SK-N-SH (cell line): ENCODE measurements at regions not wholly inside any gene's neighbourhood (a gene's known extent, or its start where the extent isn't known, plus 50 kb on each side); places are given as distances from the start of the nearest gene placed in this dataset.
A peak's percentile ranks its signal among the peaks of the same experiment; 100 is the strongest.

Experiments used
- CTCF ChIA-PET: fragments of 300-600, 350-600 bp; formaldehyde crosslinking; extraction: SDS; loops from one replicate; lab custom pipeline; 2021; lab: Yijun Ruan, JAX
- POLR2A ChIA-PET: fragments of 350-600 bp; sonication (Branson Sonifier 250); formaldehyde crosslinking; extraction: SDS; loops from one replicate; lab custom pipeline; 2020; ENCODE audit warnings: antibody characterized with exemption, inconsistent platforms; lab: Yijun Ruan, JAX
- DNase-seq: peaks from one replicate; pipeline ENCODE4 v3.0.0; 2012
- H2AFZ ChIP-seq: fragments of 200-600 bp; sonication (generic); 2 replicates; pipeline ENCODE4 v1.8.1; 2016; ENCODE audit warnings: antibody characterized with exemption, mild to moderate bottlenecking, low read depth
- H3F3A ChIP-seq: fragments of 200-600 bp; sonication (generic); replicated peaks from 2 replicates; pipeline ENCODE3; 2016; ENCODE audit warnings: antibody characterized with exemption, mild to moderate bottlenecking; ENCODE audit not compliant: insufficient read depth
- H3K27ac ChIP-seq, 2 experiments: fragments of 200-500 bp in 1 of 2; fragments of 200-600 bp in 1 of 2; sonication (Bioruptor generic) in 1 of 2; sonication (generic), shearing (Covaris generic) in 1 of 2; 2 replicates each; pipeline versions ENCODE4 v1.5.1 to v1.6.1; 2014 to 2016; ENCODE audit warnings: low read depth in 2 of 2, inconsistent platforms in 1 of 2, low read length in 1 of 2, mild to moderate bottlenecking in 1 of 2, mixed read lengths in 1 of 2
- H3K27me3 ChIP-seq: fragments of 200-600 bp; sonication (generic), shearing (Covaris generic); 2 replicates; pipeline ENCODE4 v1.6.1; 2016; ENCODE audit warnings: mixed run types; ENCODE audit not compliant: insufficient read depth
- H3K36me3 ChIP-seq, 2 experiments: fragments of 200-500 bp in 1 of 2; fragments of 200-600 bp in 1 of 2; sonication (Bioruptor generic) in 1 of 2; sonication (generic) in 1 of 2; replicated peaks in 1 of 2; 2 replicates each; pipeline versions ENCODE3 to v1.5.1; 2014 to 2016; ENCODE audit warnings: low read length in 1 of 2, mild to moderate bottlenecking in 1 of 2; ENCODE audit not compliant: insufficient read depth in 2 of 2, control insufficient read depth in 1 of 2
- H3K4me1 ChIP-seq, 2 experiments: fragments of 200-500 bp in 1 of 2; fragments of 200-600 bp in 1 of 2; sonication (Bioruptor generic) in 1 of 2; sonication (generic), shearing (Covaris generic) in 1 of 2; 2 replicates each; pipeline versions ENCODE4 v1.5.1 to v1.6.1; 2014 to 2016; ENCODE audit warnings: low read depth in 1 of 2, low read length in 1 of 2, mixed run types in 1 of 2; ENCODE audit not compliant: insufficient read depth in 2 of 2, control insufficient read depth in 1 of 2
- H3K4me2 ChIP-seq: fragments of 200-600 bp; sonication (generic), shearing (Covaris generic); 2 replicates; pipeline ENCODE4 v1.6.1; 2017; ENCODE audit warnings: mixed run types
- H3K4me3 ChIP-seq, 2 experiments: fragments of 200-500 bp in 1 of 2; fragments of 200-600 bp in 1 of 2; sonication (Bioruptor generic) in 1 of 2; sonication (generic), shearing (Covaris generic) in 1 of 2; 2 replicates each; pipeline versions ENCODE4 v1.5.1 to v1.8.1; 2014 to 2016; ENCODE audit warnings: low read depth in 2 of 2, inconsistent platforms in 1 of 2, low read length in 1 of 2, mild to moderate bottlenecking in 1 of 2, mixed read lengths in 1 of 2, moderate library complexity in 1 of 2
- H3K79me2 ChIP-seq: fragments of 200-600 bp; sonication (generic); 2 replicates; pipeline ENCODE4 v1.8.1; 2017; ENCODE audit warnings: mild to moderate bottlenecking; ENCODE audit not compliant: insufficient read depth
- H3K9ac ChIP-seq: fragments of 200-600 bp; sonication (generic); 2 replicates; pipeline ENCODE4 v1.6.1; 2017; ENCODE audit warnings: mixed run types
- H3K9me2 ChIP-seq: fragments of 200-600 bp; sonication (generic); 2 replicates; pipeline ENCODE4 v1.6.1; 2017; ENCODE audit warnings: mixed run types
- H3K9me3 ChIP-seq: fragments of 200-600 bp; sonication (generic); 2 replicates; pipeline ENCODE4 v1.6.1; 2017; ENCODE audit warnings: mixed run types, mild to moderate bottlenecking, moderate library complexity
- H4K20me1 ChIP-seq: fragments of 200-600 bp; sonication (generic); 2 replicates; pipeline ENCODE4 v1.6.1; 2017; ENCODE audit warnings: mild to moderate bottlenecking, mixed run types; ENCODE audit not compliant: insufficient read depth
- EZH2phosphoT487 ChIP-seq: fragments of 200-600 bp; sonication (generic); IDR thresholded peaks from 2 replicates; pipeline ENCODE4 v1.6.1; 2017; ENCODE audit warnings: low read depth, mixed run types, mild to moderate bottlenecking, antibody characterized with exemption, moderate library complexity, borderline replicate concordance
- FOSL2 ChIP-seq: IDR thresholded peaks from 2 replicates; pipeline ENCODE4 v1.4.0; 2012; ENCODE audit warnings: low read depth, mild to moderate bottlenecking, moderate library complexity, borderline replicate concordance
- FOXJ3 ChIP-seq: sonication (generic); formaldehyde crosslinking; IDR thresholded peaks from 2 replicates; pipeline ENCODE4 v1.5.1; 2020; ENCODE audit warnings: mild to moderate bottlenecking, missing genetic modification reagents
- FOXM1 ChIP-seq: IDR thresholded peaks from 2 replicates; pipeline ENCODE4 v1.4.0; 2012; ENCODE audit warnings: low read depth, mild to moderate bottlenecking
- GABPA ChIP-seq: IDR thresholded peaks from 2 replicates; pipeline ENCODE4 v1.4.0; 2012; ENCODE audit warnings: low read depth, mild to moderate bottlenecking
- JUND ChIP-seq: IDR thresholded peaks from 2 replicates; pipeline ENCODE4 v1.4.0; 2012
- MEF2A ChIP-seq: IDR thresholded peaks from 2 replicates; pipeline ENCODE4 v1.4.0; 2012; ENCODE audit warnings: low read depth, borderline replicate concordance
- MXI1 ChIP-seq: IDR thresholded peaks from 2 replicates; pipeline ENCODE4 v1.6.1; 2012; ENCODE audit warnings: mild to moderate bottlenecking, low read depth, low read length, improper control_type of control experiment
- POLR2AphosphoS5 ChIP-seq: IDR thresholded peaks from 2 replicates; pipeline ENCODE4 v1.6.1; 2012; ENCODE audit warnings: low read depth, low read length
- RCOR1 ChIP-seq: fragments of 150-350 bp; IDR thresholded peaks from 2 replicates; pipeline ENCODE4 v1.6.1; 2017; ENCODE audit warnings: antibody characterized with exemption, low read length
- SIN3A ChIP-seq: IDR thresholded peaks from 2 replicates; pipeline ENCODE4 v1.6.1; 2012; ENCODE audit warnings: low read depth, mild to moderate bottlenecking, low read length, moderate library complexity, borderline replicate concordance
- TCF12 ChIP-seq: IDR thresholded peaks from 2 replicates; pipeline ENCODE4 v1.4.0; 2012
- TEAD4 ChIP-seq: IDR thresholded peaks from 2 replicates; pipeline ENCODE4 v1.4.0; 2012; ENCODE audit warnings: mild to moderate bottlenecking, borderline replicate concordance; ENCODE audit not compliant: insufficient read depth
- WGBS: methylation state at CpG from one replicate; pipeline ENCODE4 v1.1.6; 2017; ENCODE audit warnings: low lambda C conversion rate; 5-methylcytosine and 5-hydroxymethylcytosine counted together
- TF ChIP-seq, protein P1 (sequence below): IDR thresholded peaks from 2 replicates; pipeline ENCODE4; 2012

DNA sequence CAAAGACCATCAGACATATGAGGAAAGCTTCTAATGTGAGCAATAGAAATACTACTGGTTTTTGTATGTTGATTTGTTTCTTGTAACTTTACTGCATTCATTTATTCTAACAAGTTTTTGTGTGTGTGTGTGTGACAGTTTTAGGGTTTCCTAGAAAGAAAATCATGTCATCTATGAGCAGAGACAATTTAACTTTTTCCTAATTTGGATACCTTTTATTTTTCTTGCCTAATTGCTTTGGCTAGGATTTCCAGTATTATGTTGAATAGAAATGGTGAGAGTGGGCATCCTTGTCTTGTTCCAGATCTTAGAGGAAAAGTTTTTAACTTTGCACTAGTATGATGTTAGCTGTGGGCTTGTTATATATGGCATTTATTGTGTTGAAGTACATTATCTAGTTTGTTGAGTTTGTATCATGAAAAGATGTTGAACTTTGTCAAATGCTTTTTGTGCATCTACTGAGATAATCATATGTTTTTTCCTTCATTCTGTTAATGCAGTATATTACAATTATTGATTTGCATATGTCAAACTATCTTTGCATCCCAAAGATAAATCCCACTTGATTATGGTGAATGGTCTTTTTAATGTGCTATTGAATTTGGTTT lies 117.3 kb upstream of the CDC42EP3 start:
- no peak for TF ChIP-seq FOSL2
- TF ChIP-seq FOXJ3 (CRISPR knock-in tag), result no peak
- no peak for TF ChIP-seq GABPA
- no peak for TF ChIP-seq SIN3A
- TF ChIP-seq TEAD4, result no peak
- TF ChIP-seq JUND, result no peak
- H3F3A ChIP-seq, result peaks cover 13% of the 10 kb centered on the region
- no peak overlapping the region for H3K4me3 ChIP-seq
- no peaks in the 10 kb centered on the region for H4K20me1 ChIP-seq
- H3K9ac ChIP-seq, result no peak overlapping the region
- H3K36me3 ChIP-seq, result no peaks in the 10 kb centered on the region
- no peak overlapping the region for H2AFZ ChIP-seq
- H3K9me3 ChIP-seq, result peaks cover 7% of the 10 kb centered on the region; the same call in 1 of the 2 replicates
- ChIA-PET POLR2A (no interaction called here), CTCF (interaction anchor here (0.7 to 0.9 kb wide), 2 partner anchors 31 to 36 kb away, joined by 3 read pairs; no protein-coding TSS in a partner anchor)
- no peak overlapping the region for H3K4me2 ChIP-seq
- no peaks in the 10 kb centered on the region for H3K27me3 ChIP-seq
- no peak for DNase-seq
- H3K79me2 ChIP-seq, result no peaks in the 10 kb centered on the region
- peaks cover 0 to 15% of the 10 kb centered on the region in 2 experiments; a peak in 2 of 4 replicates for H3K4me1 ChIP-seq
- H3K27ac ChIP-seq, result no peak overlapping the region; a peak in 1 of 4 replicates
- no peaks in the 10 kb centered on the region for H3K9me2 ChIP-seq

DNA sequence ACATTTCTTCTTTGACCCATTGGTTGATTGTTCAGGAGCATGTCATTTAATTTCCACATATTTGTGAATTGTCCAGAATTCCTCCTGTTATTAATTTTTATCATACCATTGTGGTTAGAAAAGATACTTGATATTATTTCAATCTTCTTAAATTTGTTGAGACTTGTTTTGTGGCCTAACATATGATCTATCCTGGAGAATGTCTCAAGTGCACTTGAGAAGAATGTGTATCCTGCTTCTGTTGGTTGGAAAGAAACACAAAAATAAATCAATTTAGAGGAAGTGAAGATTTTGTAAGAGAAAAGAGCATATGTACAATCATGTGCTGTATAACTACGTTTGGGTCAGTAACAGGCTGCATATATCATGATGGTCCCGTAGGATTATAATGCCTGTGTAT lies 118.6 kb upstream of the CDC42EP3 start:
- POLR2A ChIA-PET, result no interaction called here
- H3K36me3 ChIP-seq, result no peaks in the 10 kb centered on the region
- H2AFZ ChIP-seq, result no peak overlapping the region
- H3K27ac ChIP-seq, result peak overlapping the region in 1 of 2 experiments; percentile 83; a peak in 1 of 4 replicates
- H3F3A ChIP-seq, result peaks cover 9% of the 10 kb centered on the region
- H3K4me2 ChIP-seq, result no peak overlapping the region
- H4K20me1 ChIP-seq, result no peaks in the 10 kb centered on the region
- H3K27me3 ChIP-seq, result no peaks in the 10 kb centered on the region
- TF ChIP-seq TEAD4 (no peak; the same call in 1 of the 2 replicates), TCF12 (peak; percentile 59)
- TF ChIP-seq, protein P1, sequence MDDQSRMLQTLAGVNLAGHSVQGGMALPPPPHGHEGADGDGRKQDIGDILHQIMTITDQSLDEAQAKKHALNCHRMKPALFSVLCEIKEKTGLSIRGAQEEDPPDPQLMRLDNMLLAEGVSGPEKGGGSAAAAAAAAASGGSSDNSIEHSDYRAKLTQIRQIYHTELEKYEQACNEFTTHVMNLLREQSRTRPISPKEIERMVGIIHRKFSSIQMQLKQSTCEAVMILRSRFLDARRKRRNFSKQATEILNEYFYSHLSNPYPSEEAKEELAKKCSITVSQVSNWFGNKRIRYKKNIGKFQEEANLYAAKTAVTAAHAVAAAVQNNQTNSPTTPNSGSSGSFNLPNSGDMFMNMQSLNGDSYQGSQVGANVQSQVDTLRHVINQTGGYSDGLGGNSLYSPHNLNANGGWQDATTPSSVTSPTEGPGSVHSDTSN, result peak; percentile 36; the same call in 1 of the 2 replicates
- no peaks in the 10 kb centered on the region for H3K9me2 ChIP-seq
- H3K79me2 ChIP-seq, result no peaks in the 10 kb centered on the region
- H3K9me3 ChIP-seq, result peaks cover 7% of the 10 kb centered on the region; the same call in 1 of the 2 replicates
- CTCF ChIA-PET, result no interaction called here
- WGBS, result 80% methylated on average over 2 of the region's 2 CpGs
- H3K9ac ChIP-seq, result no peak overlapping the region
- no peak overlapping the region for H3K4me3 ChIP-seq
- H3K4me1 ChIP-seq, result peaks cover 0 to 5% of the 10 kb centered on the region in 2 experiments; a peak in 2 of 4 replicates
- DNase-seq, result no peak

DNA sequence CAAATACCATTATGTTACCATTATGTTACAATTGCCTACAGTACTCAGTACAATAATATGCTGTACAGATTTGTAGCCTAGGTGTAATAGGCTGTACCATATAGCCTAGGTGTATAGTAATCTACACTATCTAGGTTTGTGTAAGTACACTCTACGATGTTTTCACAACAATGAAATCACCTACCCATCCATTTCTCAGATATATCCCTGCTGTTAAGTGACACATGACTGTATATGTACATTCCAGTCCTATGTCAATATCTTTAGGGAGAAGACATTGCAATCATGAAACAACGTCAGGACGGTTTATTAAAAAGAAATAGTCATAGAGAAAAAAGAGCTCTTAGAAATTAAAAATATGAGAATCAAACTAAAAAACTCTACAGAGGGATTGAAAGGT lies 119.0 kb upstream of the CDC42EP3 start:
- CTCF ChIA-PET, result no interaction called here
- H3K9me3 ChIP-seq, result peaks cover 7% of the 10 kb centered on the region; the same call in 1 of the 2 replicates

More for the DNA sequence above, 119.0 kb upstream of the CDC42EP3 start:
- no peaks in the 10 kb centered on the region for H3K36me3 ChIP-seq
- no peak for DNase-seq
- H3K79me2 ChIP-seq, result no peaks in the 10 kb centered on the region
- no peak overlapping the region for H3K4me3 ChIP-seq
- peak overlapping the region in 1 of 2 experiments; percentile 83; a peak in 2 of 4 replicates for H3K27ac ChIP-seq
- H4K20me1 ChIP-seq, result no peaks in the 10 kb centered on the region
- H3K4me1 ChIP-seq, result peaks cover 0 to under 1% of the 10 kb centered on the region in 2 experiments; a peak in 2 of 4 replicates
- H3K27me3 ChIP-seq, result no peaks in the 10 kb centered on the region
- POLR2A ChIA-PET, result no interaction called here
- TF ChIP-seq, protein P1, result no peak
- no peak for TF ChIP-seq MEF2A
- TF ChIP-seq FOXM1, result no peak
- no peak for TF ChIP-seq EZH2phosphoT487
- no peak for TF ChIP-seq MXI1
- no peak for TF ChIP-seq POLR2AphosphoS5
- TF ChIP-seq RCOR1, result no peak
- H3K9ac ChIP-seq, result no peak overlapping the region
- H2AFZ ChIP-seq, result no peak overlapping the region
- 82% methylated on average over 3 of the region's 3 CpGs for WGBS
- H3K4me2 ChIP-seq, result no peak overlapping the region
- no peaks in the 10 kb centered on the region for H3K9me2 ChIP-seq
- peaks cover 9% of the 10 kb centered on the region for H3F3A ChIP-seq
